HepG2 (cell line): ENCODE measurements at regions not wholly inside any gene's neighbourhood (a gene's known extent, or its start where the extent isn't known, plus 50 kb on each side); places are given as distances from the start of the nearest gene placed in this dataset.

ENCODE experiments used
- ATAC-seq: fragments of 200-7000 bp; cut with Tn5 transposase; 3 replicates; pipeline ENCODE4 v1.9.1; 2020; ENCODE audit warnings: mild to moderate bottlenecking, moderate library complexity
- BruUV-seq: library from RNA; stranded (reverse); fragments of 400-500 nt; replicated peaks from 2 replicates; lab custom pipeline; 2021; lab: Mats Ljungman, UMichigan
- CTCF ChIA-PET: fragments of 300-600 bp; formaldehyde crosslinking; extraction: SDS; loops from one replicate; lab custom pipeline; 2021; ENCODE audit warnings: low total read pairs, inconsistent platforms, low intra/inter-chr PET ratio; lab: Yijun Ruan, JAX
- POLR2A ChIA-PET: fragments of 350-600 bp; sonication (Branson Sonifier 250); formaldehyde crosslinking; loops from one replicate; lab custom pipeline; 2020; ENCODE audit warnings: antibody characterized with exemption, inconsistent platforms; lab: Yijun Ruan, JAX
- DNase-seq: peaks from one replicate; pipeline ENCODE4 v3.0.0-alpha.2; 2015; ENCODE audit warnings: low spot score
- FAIRE-seq: peaks from 3 replicates; lab custom pipeline; 2011; peaks lifted over from hg19 to GRCh38; lab: Jason Lieb, UNC
- H2AFZ ChIP-seq: one replicate; pipeline ENCODE4 v1.6.1; 2011; ENCODE audit warnings: low read length, inconsistent platforms
- H3K27ac ChIP-seq: fragments of 300-600 bp; 3 replicates; pipeline ENCODE4 v1.8.0; 2011; ENCODE audit warnings: mixed run types, mild to moderate bottlenecking, mixed read lengths, low read length, inconsistent platforms; ENCODE audit not compliant: insufficient read depth; ENCODE audit errors: extremely low read length
- H3K27me3 ChIP-seq, 2 experiments: fragments of 200-600 bp in 1 of 2; 2 replicates in 1 of 2; 3 replicates in 1 of 2; pipeline versions ENCODE4 v1.6.0 to v1.8.0; 2011; ENCODE audit warnings: low read length in 2 of 2, mild to moderate bottlenecking in 2 of 2, moderate library complexity in 2 of 2, inconsistent platforms in 1 of 2; ENCODE audit not compliant: insufficient read depth in 2 of 2, control insufficient read depth in 1 of 2
- H3K36me3 ChIP-seq, 2 experiments: fragments of 200-600 bp in 1 of 2; replicated peaks in 1 of 2; 2 replicates in 1 of 2; 3 replicates in 1 of 2; pipeline versions ENCODE4 v1.5.1 to v1.8.0; 2011; ENCODE audit warnings: low read length in 2 of 2, inconsistent platforms in 1 of 2; ENCODE audit not compliant: insufficient read depth in 2 of 2, control insufficient read depth in 1 of 2
- H3K4me1 ChIP-seq: 2 replicates; pipeline ENCODE4 v1.5.1; 2012; ENCODE audit warnings: low read length, inconsistent platforms; ENCODE audit not compliant: insufficient read depth
- H3K4me2 ChIP-seq: 2 replicates; pipeline ENCODE4 v1.6.0; 2011; ENCODE audit warnings: low read depth, low read length, inconsistent platforms
- H3K4me3 ChIP-seq, 3 experiments: fragments of 200-600 bp in 1 of 3; sonication (generic), shearing (Covaris generic) in 1 of 3; replicated peaks in 1 of 3; 2 replicates each; pipeline ENCODE4 v1.5.1; 2011 to 2016; ENCODE audit warnings: low read length in 3 of 3, inconsistent platforms in 2 of 3, low read depth in 2 of 3, mild to moderate bottlenecking in 2 of 3, control low read depth in 1 of 3, mixed read lengths in 1 of 3; ENCODE audit not compliant: insufficient read depth in 1 of 3
- H3K79me2 ChIP-seq: one replicate; pipeline ENCODE4 v1.6.1; 2011; ENCODE audit warnings: low read length, inconsistent platforms; ENCODE audit not compliant: insufficient read depth
- H3K9ac ChIP-seq: 2 replicates; pipeline ENCODE4 v1.6.0; 2011; ENCODE audit warnings: mild to moderate bottlenecking, low read depth, low read length, inconsistent platforms; ENCODE audit not compliant: insufficient read depth
- H3K9me3 ChIP-seq: 2 replicates; pipeline ENCODE4 v1.5.1; 2012; ENCODE audit warnings: mild to moderate bottlenecking, low read length
- H4K20me1 ChIP-seq: 2 replicates; pipeline ENCODE4 v1.6.0; 2011; ENCODE audit warnings: inconsistent platforms, mild to moderate bottlenecking, low read length, moderate library complexity; ENCODE audit not compliant: insufficient read depth
- ATF6 ChIP-seq: sonication (generic); formaldehyde crosslinking; conservative IDR thresholded peaks from 2 replicates; pipeline ENCODE4 v1.4.0; 2020; ENCODE audit warnings: missing genetic modification reagents
- THAP11 ChIP-seq: IDR thresholded peaks from 2 replicates; pipeline ENCODE4 v1.6.1; 2016; ENCODE audit warnings: missing biosample characterization, missing genetic modification reagents
- ZNF354B ChIP-seq: sonication (generic); formaldehyde crosslinking; IDR thresholded peaks from 2 replicates; pipeline ENCODE4 v1.8.0; 2022; ENCODE audit warnings: mild to moderate bottlenecking, missing genetic modification reagents
- ZNF607 ChIP-seq: sonication (generic); formaldehyde crosslinking; IDR thresholded peaks from 2 replicates; pipeline ENCODE4 v1.5.1; 2020; ENCODE audit warnings: missing genetic modification reagents, mild to moderate bottlenecking, borderline replicate concordance
- WGBS: methylation state at CpG from one replicate; pipeline ENCODE4 v1.1.6; 2017; ENCODE audit warnings: low lambda C conversion rate; 5-methylcytosine and 5-hydroxymethylcytosine counted together
- in situ Hi-C: cut with HindIII; loops from 2 replicates; pipeline ENCODE4 v1.10.0; 2017; ENCODE audit warnings: low pct_unique_long_range_greater_than_20kb; ENCODE audit not compliant: extremely low pct_ligation_motif_present
- intact Hi-C: fragments of 100-400 bp; cut with micrococcal nuclease; formaldehyde crosslinking; loops from one replicate; pipeline ENCODE4 v1.10.0; 2022; ENCODE audit not compliant: unreplicated experiment
- TF ChIP-seq, protein P1 (sequence below): sonication (generic); formaldehyde crosslinking; IDR thresholded peaks from 2 replicates; pipeline ENCODE4 v1.8.0; 2022; ENCODE audit warnings: missing genetic modification reagents, mild to moderate bottlenecking, inconsistent platforms, borderline replicate concordance
- TF ChIP-seq, protein P2 (sequence below): sonication (generic); formaldehyde crosslinking; IDR thresholded peaks from 2 replicates; pipeline ENCODE4 v1.4.0; 2020; ENCODE audit warnings: missing genetic modification reagents

DNA sequence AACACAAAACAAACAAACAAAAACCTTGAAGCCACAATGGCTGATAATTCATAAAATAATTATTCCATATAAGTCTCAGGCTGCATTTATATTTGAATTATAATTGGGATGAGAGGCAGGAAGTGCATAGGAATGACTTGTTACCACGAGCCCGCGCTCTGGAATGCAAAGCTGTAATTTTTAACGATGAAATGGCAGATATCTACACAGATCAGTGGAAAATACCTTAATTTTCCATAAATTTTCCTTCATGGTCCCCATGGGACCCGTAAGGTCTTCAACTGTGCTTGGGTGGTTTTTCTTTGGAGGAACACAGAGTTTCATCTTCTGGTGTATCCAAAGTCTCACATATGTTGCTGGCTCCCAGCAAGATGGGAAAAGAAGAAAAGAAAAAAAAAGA lies 226.8 kb downstream of the SHOX start:
- whole genome bisulfite sequencing: 60% methylated on average over 5 of the region's 5 CpGs
- ATAC-seq (no peak), FAIRE-seq (no peak), DNase-seq (no peak)
- TF ChIP-seq THAP11 (CRISPR knock-in tag) (no peak), ZNF607 (CRISPR knock-in tag) (no peak), ATF6 (no peak), ZNF354B (CRISPR knock-in tag) (no peak)
- TF ChIP-seq, protein P1, sequence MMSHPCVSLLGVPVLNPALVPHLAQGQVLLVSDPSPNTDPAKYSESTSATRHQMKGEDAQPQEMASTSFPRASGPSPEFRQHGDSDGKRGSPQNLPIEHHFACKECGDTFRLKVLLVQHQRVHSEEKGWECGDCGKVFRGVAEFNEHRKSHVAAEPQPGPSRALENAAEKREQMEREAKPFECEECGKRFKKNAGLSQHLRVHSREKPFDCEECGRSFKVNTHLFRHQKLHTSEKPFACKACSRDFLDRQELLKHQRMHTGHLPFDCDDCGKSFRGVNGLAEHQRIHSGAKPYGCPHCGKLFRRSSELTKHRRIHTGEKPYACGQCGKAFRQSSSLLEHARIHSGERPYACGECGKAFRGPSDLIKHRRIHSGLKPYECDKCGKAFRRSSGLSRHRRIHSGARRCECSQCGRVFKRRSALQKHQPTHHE (CRISPR knock-in tag): no peak
- TF ChIP-seq, protein P2, sequence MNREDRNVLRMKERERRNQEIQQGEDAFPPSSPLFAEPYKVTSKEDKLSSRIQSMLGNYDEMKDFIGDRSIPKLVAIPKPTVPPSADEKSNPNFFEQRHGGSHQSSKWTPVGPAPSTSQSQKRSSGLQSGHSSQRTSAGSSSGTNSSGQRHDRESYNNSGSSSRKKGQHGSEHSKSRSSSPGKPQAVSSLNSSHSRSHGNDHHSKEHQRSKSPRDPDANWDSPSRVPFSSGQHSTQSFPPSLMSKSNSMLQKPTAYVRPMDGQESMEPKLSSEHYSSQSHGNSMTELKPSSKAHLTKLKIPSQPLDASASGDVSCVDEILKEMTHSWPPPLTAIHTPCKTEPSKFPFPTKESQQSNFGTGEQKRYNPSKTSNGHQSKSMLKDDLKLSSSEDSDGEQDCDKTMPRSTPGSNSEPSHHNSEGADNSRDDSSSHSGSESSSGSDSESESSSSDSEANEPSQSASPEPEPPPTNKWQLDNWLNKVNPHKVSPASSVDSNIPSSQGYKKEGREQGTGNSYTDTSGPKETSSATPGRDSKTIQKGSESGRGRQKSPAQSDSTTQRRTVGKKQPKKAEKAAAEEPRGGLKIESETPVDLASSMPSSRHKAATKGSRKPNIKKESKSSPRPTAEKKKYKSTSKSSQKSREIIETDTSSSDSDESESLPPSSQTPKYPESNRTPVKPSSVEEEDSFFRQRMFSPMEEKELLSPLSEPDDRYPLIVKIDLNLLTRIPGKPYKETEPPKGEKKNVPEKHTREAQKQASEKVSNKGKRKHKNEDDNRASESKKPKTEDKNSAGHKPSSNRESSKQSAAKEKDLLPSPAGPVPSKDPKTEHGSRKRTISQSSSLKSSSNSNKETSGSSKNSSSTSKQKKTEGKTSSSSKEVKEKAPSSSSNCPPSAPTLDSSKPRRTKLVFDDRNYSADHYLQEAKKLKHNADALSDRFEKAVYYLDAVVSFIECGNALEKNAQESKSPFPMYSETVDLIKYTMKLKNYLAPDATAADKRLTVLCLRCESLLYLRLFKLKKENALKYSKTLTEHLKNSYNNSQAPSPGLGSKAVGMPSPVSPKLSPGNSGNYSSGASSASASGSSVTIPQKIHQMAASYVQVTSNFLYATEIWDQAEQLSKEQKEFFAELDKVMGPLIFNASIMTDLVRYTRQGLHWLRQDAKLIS (CRISPR knock-in tag): no peak
- Histone ChIP-seq H3K27me3 (no peaks in the 10 kb centered on the region; a peak in 1 of 5 replicates), H3K79me2 (no peaks in the 10 kb centered on the region), H3K4me3 (no peak overlapping the region), H3K4me2 (no peak overlapping the region), H2AFZ (no peak overlapping the region), H3K27ac (no peak overlapping the region), H3K4me1 (no peaks in the 10 kb centered on the region), H3K36me3 (no peaks in the 10 kb centered on the region), H3K9ac (no peak overlapping the region), H3K9me3 (no peaks in the 10 kb centered on the region), H4K20me1 (no peaks in the 10 kb centered on the region)
- POLR2A ChIA-PET: no interaction called here
- in situ Hi-C loops: no loop called here
- CTCF ChIA-PET: no interaction called here
- BruUV-seq: no TSS peak
- intact Hi-C loops: no loop called here
